C4-2B (cell line): ENCODE measurements at regions not wholly inside any gene's neighbourhood (a gene's known extent, or its start where the extent isn't known, plus 50 kb on each side); places are given as distances from the start of the nearest gene placed in this dataset.
"Not testable (repeated sequence)": the region's sequence is repeated elsewhere in the genome, so short reads cannot be mapped to it uniquely, and the experiment has no call there.

Experiments
- H3K27ac ChIP-seq: fragments of 450-650 bp; 2 replicates; pipeline ENCODE4 v1.5.1; 2017
- CTCF ChIP-seq: fragments of 450-650 bp; conservative IDR thresholded peaks from 2 replicates; pipeline ENCODE4 v1.5.1; 2017; ENCODE audit warnings: mild to moderate bottlenecking
- ZFX ChIP-seq: fragments of 450-650 bp; IDR thresholded peaks from 2 replicates; pipeline ENCODE4 v1.6.1; 2017

GRCh38 chr1:219415915-219416314, 197.0 kb downstream of the ZC3H11B start:
- TF ChIP-seq ZFX (no peak), CTCF (no peak)
- no peak overlapping the region for H3K27ac ChIP-seq

GRCh38 chr1:219415433-219415832, 197.5 kb downstream of the ZC3H11B start:
- TF ChIP-seq ZFX (no peak), CTCF (no peak)
- no peak overlapping the region for H3K27ac ChIP-seq

- TF ChIP-seq CTCF: no peak
- no peak for TF ChIP-seq ZFX
Measured at GRCh38 chr1:219414250-219414649, 198.7 kb downstream of the ZC3H11B start.

GRCh38 chr1:219413536-219413935, 199.4 kb downstream of the ZC3H11B start:
- H3K27ac ChIP-seq: no peak overlapping the region
- TF ChIP-seq CTCF (no peak), ZFX (no peak)

More at GRCh38 chr1:219414250-219414649, 198.7 kb downstream of the ZC3H11B start:
- no peak overlapping the region for H3K27ac ChIP-seq

- TF ChIP-seq ZFX: no peak
- H3K27ac ChIP-seq: no peak overlapping the region
Measured at GRCh38 chr1:219412772-219413171, 200.1 kb downstream of the ZC3H11B start.

GRCh38 chr1:219410721-219411120, 202.2 kb downstream of the ZC3H11B start:
- not testable (repeated sequence) for H3K27ac ChIP-seq

GRCh38 chr1:219405531-219406331, 207.2 kb downstream of the ZC3H11B start:
- no peak overlapping the region for H3K27ac ChIP-seq
- TF ChIP-seq CTCF: no peak
- TF ChIP-seq ZFX: no peak

- H3K27ac ChIP-seq: no peak overlapping the region
- TF ChIP-seq CTCF: no peak
Measured at GRCh38 chr1:219404629-219405028, 208.3 kb downstream of the ZC3H11B start.
